Keratinocyte (primary cell): ENCODE measurements at regions not wholly inside any gene's neighbourhood (a gene's known extent, or its start where the extent isn't known, plus 50 kb on each side); places are given as distances from the start of the nearest gene placed in this dataset.

Source experiments
- DNase-seq: peaks from one replicate; pipeline ENCODE4 v3.0.0-alpha.2; 2011; ENCODE audit warnings: low read depth, missing footprints, low spot score
- FAIRE-seq: peaks from 2 replicates; lab custom pipeline; 2011; peaks lifted over from hg19 to GRCh38; lab: Jason Lieb, UNC
- H2AFZ ChIP-seq: 2 replicates; pipeline ENCODE4 v1.6.0; 2012; ENCODE audit warnings: low read length, control low read depth, inconsistent platforms; ENCODE audit not compliant: control insufficient read depth
- H3K27ac ChIP-seq: 2 replicates; pipeline ENCODE4 v1.5.1; 2011; ENCODE audit warnings: low read length; ENCODE audit not compliant: control insufficient read depth, insufficient read depth
- H3K27me3 ChIP-seq: 3 replicates; pipeline ENCODE4 v1.6.0; 2011; ENCODE audit warnings: low read length; ENCODE audit not compliant: control insufficient read depth, insufficient read depth; ENCODE audit errors: extremely low read depth
- H3K36me3 ChIP-seq, 2 experiments: 2 replicates in 1 of 2; 3 replicates in 1 of 2; pipeline ENCODE4 v1.5.1; 2011; ENCODE audit warnings: low read length in 2 of 2, mild to moderate bottlenecking in 1 of 2; ENCODE audit not compliant: control insufficient read depth in 2 of 2, insufficient read depth in 2 of 2; ENCODE audit errors: extremely low read depth in 1 of 2
- H3K4me1 ChIP-seq: 3 replicates; pipeline ENCODE4 v1.5.1; 2011; ENCODE audit warnings: low read length; ENCODE audit not compliant: control insufficient read depth, insufficient read depth; ENCODE audit errors: extremely low read depth
- H3K4me2 ChIP-seq: 3 replicates; pipeline ENCODE4 v1.6.0; 2011; ENCODE audit warnings: low read depth, low read length; ENCODE audit not compliant: control insufficient read depth, insufficient read depth; ENCODE audit errors: extremely low read depth
- H3K4me3 ChIP-seq, 3 experiments: fragments of 200-600 bp in 1 of 3; sonication (generic) in 1 of 3; 2 replicates in 2 of 3; 3 replicates in 1 of 3; pipeline ENCODE4 v1.5.1; 2011 to 2016; ENCODE audit warnings: low read length in 3 of 3, mild to moderate bottlenecking in 3 of 3, control low read depth in 2 of 3, inconsistent platforms in 1 of 3, low read depth in 1 of 3, mixed read lengths in 1 of 3, mixed run types in 1 of 3, moderate library complexity in 1 of 3; ENCODE audit not compliant: control insufficient read depth in 2 of 3, insufficient read depth in 2 of 3; ENCODE audit errors: extremely low read depth in 1 of 3
- H3K79me2 ChIP-seq: 2 replicates; pipeline ENCODE4 v1.6.0; 2012; ENCODE audit warnings: low read length; ENCODE audit not compliant: control insufficient read depth, insufficient read depth
- H3K9ac ChIP-seq: 3 replicates; pipeline ENCODE4 v1.6.0; 2011; ENCODE audit warnings: low read length; ENCODE audit not compliant: control insufficient read depth, insufficient read depth; ENCODE audit errors: extremely low read depth
- H3K9me1 ChIP-seq: 3 replicates; pipeline ENCODE4 v1.6.0; 2011; ENCODE audit warnings: low read length; ENCODE audit not compliant: control insufficient read depth, insufficient read depth; ENCODE audit errors: extremely low read depth
- H3K9me3 ChIP-seq: 2 replicates; pipeline ENCODE4 v1.5.1; 2012; ENCODE audit warnings: low read depth, low read length; ENCODE audit not compliant: control insufficient read depth
- H4K20me1 ChIP-seq: 3 replicates; pipeline ENCODE4 v1.6.0; 2011; ENCODE audit warnings: low read length; ENCODE audit not compliant: control insufficient read depth, insufficient read depth; ENCODE audit errors: extremely low read depth
- EZH2 ChIP-seq: IDR thresholded peaks from one replicate; pipeline ENCODE4 v1.6.1; 2012; ENCODE audit warnings: inconsistent platforms, mild to moderate bottlenecking, low read length, moderate library complexity
- dilution Hi-C: fragments of 300-500 bp; cut with MboI; formaldehyde crosslinking; loops from one replicate; pipeline ENCODE4 v1.7.0; 2020; ENCODE audit warnings: low sequenced_read_pairs; ENCODE audit not compliant: extremely low pct_ligation_motif_present
- TF ChIP-seq, protein P1 (sequence below), 3 experiments: IDR thresholded peaks in 1 of 3; conservative IDR thresholded peaks in 1 of 3; optimal IDR thresholded peaks in 1 of 3; 2 replicates in 2 of 3; 3 replicates in 1 of 3; pipeline versions ENCODE3 to v1.5.1; 2011; ENCODE audit warnings: low read length in 3 of 3, mild to moderate bottlenecking in 3 of 3, moderate library complexity in 2 of 3, control low read depth in 1 of 3, inconsistent platforms in 1 of 3; ENCODE audit not compliant: insufficient read depth in 2 of 3; ENCODE audit errors: extremely low read depth in 1 of 3

GRCh38 chr6:74731204-74731603, 474.6 kb downstream of the COL12A1 start:
- no peak overlapping the region for H2AFZ ChIP-seq
- no peaks in the 10 kb centered on the region for H3K27me3 ChIP-seq
- H3K27ac ChIP-seq = no peak overlapping the region
- no peaks in the 10 kb centered on the region for H3K9me3 ChIP-seq
- H3K4me2 ChIP-seq = no peak overlapping the region
- H3K4me1 ChIP-seq = no peaks in the 10 kb centered on the region
- no peaks in the 10 kb centered on the region for H4K20me1 ChIP-seq
- no peak overlapping the region for H3K4me3 ChIP-seq
- H3K79me2 ChIP-seq = no peaks in the 10 kb centered on the region
- no peak for DNase-seq
- no peaks in the 10 kb centered on the region for H3K9me1 ChIP-seq
- no peaks in the 10 kb centered on the region for H3K36me3 ChIP-seq
- no peak for FAIRE-seq
- TF ChIP-seq, protein P1, sequence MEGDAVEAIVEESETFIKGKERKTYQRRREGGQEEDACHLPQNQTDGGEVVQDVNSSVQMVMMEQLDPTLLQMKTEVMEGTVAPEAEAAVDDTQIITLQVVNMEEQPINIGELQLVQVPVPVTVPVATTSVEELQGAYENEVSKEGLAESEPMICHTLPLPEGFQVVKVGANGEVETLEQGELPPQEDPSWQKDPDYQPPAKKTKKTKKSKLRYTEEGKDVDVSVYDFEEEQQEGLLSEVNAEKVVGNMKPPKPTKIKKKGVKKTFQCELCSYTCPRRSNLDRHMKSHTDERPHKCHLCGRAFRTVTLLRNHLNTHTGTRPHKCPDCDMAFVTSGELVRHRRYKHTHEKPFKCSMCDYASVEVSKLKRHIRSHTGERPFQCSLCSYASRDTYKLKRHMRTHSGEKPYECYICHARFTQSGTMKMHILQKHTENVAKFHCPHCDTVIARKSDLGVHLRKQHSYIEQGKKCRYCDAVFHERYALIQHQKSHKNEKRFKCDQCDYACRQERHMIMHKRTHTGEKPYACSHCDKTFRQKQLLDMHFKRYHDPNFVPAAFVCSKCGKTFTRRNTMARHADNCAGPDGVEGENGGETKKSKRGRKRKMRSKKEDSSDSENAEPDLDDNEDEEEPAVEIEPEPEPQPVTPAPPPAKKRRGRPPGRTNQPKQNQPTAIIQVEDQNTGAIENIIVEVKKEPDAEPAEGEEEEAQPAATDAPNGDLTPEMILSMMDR (optimal IDR thresholded peaks at IDR 0.05 in 1 of 3, IDR thresholded peaks at IDR 0.05 in 1 of 3, conservative IDR thresholded peaks at IDR 0.05 in 1 of 3; ENCODE audit: extremely low read depth in 1 of 3, insufficient read depth in 2 of 3, low read length in 3 of 3) = no peak
- TF ChIP-seq EZH2 = no peak
- no peak overlapping the region for H3K9ac ChIP-seq
- dilution Hi-C loops = no loop called here

DNA sequence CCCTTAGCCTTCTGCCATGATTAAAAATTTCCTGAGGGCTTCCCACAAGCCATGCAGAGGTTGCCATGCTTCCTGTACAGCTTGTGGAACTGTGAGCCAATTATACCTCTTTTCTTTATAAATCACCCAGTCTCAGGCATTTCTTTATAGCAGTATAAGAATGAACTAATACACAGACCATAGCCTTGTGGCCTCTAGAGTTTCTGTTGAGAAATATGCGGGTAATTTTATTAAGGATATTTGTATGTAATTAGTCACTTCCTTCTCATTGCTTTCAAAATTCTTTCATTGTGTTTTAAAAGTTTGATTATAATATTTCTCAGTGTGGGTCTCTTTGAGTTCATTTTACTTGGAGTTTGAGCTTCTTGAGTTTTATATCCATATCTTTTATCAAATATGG, 484.9 kb downstream of the COL12A1 start:
- Histone ChIP-seq H4K20me1 (no peaks in the 10 kb centered on the region), H3K27ac (no peak overlapping the region), H3K27me3 (no peaks in the 10 kb centered on the region), H3K9me3 (no peaks in the 10 kb centered on the region), H3K9me1 (no peaks in the 10 kb centered on the region), H3K9ac (no peak overlapping the region), H3K4me1 (no peaks in the 10 kb centered on the region), H3K36me3 (no peaks in the 10 kb centered on the region), H3K4me2 (no peak overlapping the region), H3K4me3 (no peak overlapping the region), H2AFZ (no peak overlapping the region), H3K79me2 (no peaks in the 10 kb centered on the region)
- no peak for FAIRE-seq
- dilution Hi-C loops = no loop called here
- no peak for DNase-seq
- TF ChIP-seq EZH2 = no peak
- TF ChIP-seq, protein P1 (optimal IDR thresholded peaks at IDR 0.05 in 1 of 3, IDR thresholded peaks at IDR 0.05 in 1 of 3, conservative IDR thresholded peaks at IDR 0.05 in 1 of 3; ENCODE audit: extremely low read depth in 1 of 3, insufficient read depth in 2 of 3, low read length in 3 of 3) = no peak
